ENCODE measurements at regions not wholly inside any gene's neighbourhood (a gene's known extent, or its start where the extent isn't known, plus 50 kb on each side); places are given as distances from the start of the nearest gene placed in this dataset.

GRCh38 chr6:8175046-8175777 is 72.9 kb upstream of the EEF1E1 start:
- no peak for ATAC-seq
- Histone ChIP-seq H3K9me3 (no peaks in the 10 kb centered on the region), H3K36me3 (no peaks in the 10 kb centered on the region), H3K27me3 (peaks cover 0 to 2% (median 0%) of the 10 kb centered on the region in 9 donors), H3K4me1 (peaks cover 0 to 2% (median 0%) of the 10 kb centered on the region in 12 donors), H3K4me3 (no peak overlapping the region), H3K27ac (no peak overlapping the region)
- 82 to 88% (median 86%) methylated on average over 3 of the region's 3 CpGs for WGBS, 4 donors
- no peak for DNase-seq
- no peak for TF ChIP-seq CTCF (IDR thresholded peaks at IDR 0.05)
- no peak for TF ChIP-seq POLR2A (IDR thresholded peaks at IDR 0.05)
- intact Hi-C loops (cut with DNase I): no loop called here

- Histone ChIP-seq H3K9me3 (no peaks in the 10 kb centered on the region), H3K36me3 (no peaks in the 10 kb centered on the region), H3K4me3 (no peak overlapping the region), H3K27me3 (peaks cover 0 to 2% (median 0%) of the 10 kb centered on the region in 9 donors), H3K27ac (no peak overlapping the region), H3K4me1 (no peaks in the 10 kb centered on the region)
- DNase-seq (no peak), ATAC-seq (no peak)
- no peak for TF ChIP-seq CTCF (IDR thresholded peaks at IDR 0.05)
- TF ChIP-seq POLR2A (IDR thresholded peaks at IDR 0.05): no peak
- WGBS, 4 donors: 83 to 95% (median 88%) methylated on average over 6 of the region's 6 CpGs
- intact Hi-C loops (cut with DNase I): no loop called here
Observed at GRCh38 chr6:8174571-8174970, 72.2 kb upstream of the EEF1E1 start.

- intact Hi-C loops (cut with DNase I): no loop called here
- no peak for DNase-seq
- Histone ChIP-seq H3K27ac (no peak overlapping the region), H3K36me3 (no peaks in the 10 kb centered on the region), H3K4me1 (no peaks in the 10 kb centered on the region), H3K4me3 (no peak overlapping the region), H3K9me3 (no peaks in the 10 kb centered on the region), H3K27me3 (peaks cover 0 to 2% (median 0%) of the 10 kb centered on the region in 9 donors)
- no peak for ATAC-seq
- WGBS, 4 donors: 75 to 87% (median 78%) methylated on average over 4 of the region's 4 CpGs
- TF ChIP-seq CTCF (IDR thresholded peaks at IDR 0.05) (no peak), POLR2A (IDR thresholded peaks at IDR 0.05) (no peak)
Observed at GRCh38 chr6:8172530-8172929, 70.2 kb upstream of the EEF1E1 start.

GRCh38 chr6:8170754-8171153 is 68.4 kb upstream of the EEF1E1 start:
- no peak for TF ChIP-seq CTCF (IDR thresholded peaks at IDR 0.05)
- no peaks in the 10 kb centered on the region for H3K36me3 ChIP-seq
- 61 to 76% (median 71%) methylated on average over 3 of the region's 3 CpGs for WGBS, 4 donors
- H3K4me1 ChIP-seq: no peaks in the 10 kb centered on the region
- H3K4me3 ChIP-seq: no peak overlapping the region
- H3K27me3 ChIP-seq: no peaks in the 10 kb centered on the region
- DNase-seq: no peak
- intact Hi-C loops (cut with DNase I): no loop called here
- ATAC-seq: no peak
- H3K9me3 ChIP-seq: no peaks in the 10 kb centered on the region
- no peak overlapping the region for H3K27ac ChIP-seq
